ENCODE measurements at regions not wholly inside any gene's neighbourhood (a gene's known extent, or its start where the extent isn't known, plus 50 kb on each side); places are given as distances from the start of the nearest gene placed in this dataset.

DNA sequence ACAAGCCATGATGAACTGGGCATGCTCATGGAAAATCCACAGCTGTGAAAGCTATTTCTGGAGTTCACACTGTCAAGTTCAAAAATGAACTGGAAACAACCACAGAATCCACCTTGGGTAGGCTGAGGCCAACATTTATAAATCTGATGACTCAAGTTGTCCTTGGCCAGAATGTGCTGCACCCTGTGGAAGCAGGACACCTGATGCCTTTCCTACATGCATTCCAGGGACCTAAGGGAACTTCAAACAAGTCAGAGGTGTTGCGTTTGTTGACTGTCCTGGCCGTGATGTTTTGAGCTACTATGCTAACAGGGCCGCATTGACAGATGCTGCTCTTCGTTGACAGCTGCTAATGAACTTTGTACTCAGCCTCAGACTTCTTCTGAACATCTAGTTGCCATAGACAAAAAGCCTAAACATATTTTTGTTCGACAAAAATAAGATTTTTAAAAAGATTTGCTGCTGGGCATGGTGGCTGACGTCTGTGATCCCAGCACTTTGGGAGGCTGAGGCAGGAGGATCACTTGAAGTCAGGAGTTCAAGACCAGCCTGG is 127.9 kb upstream of the SLC45A1 start (continued):
- TF ChIP-seq PCBP2 (optimal IDR thresholded peaks at IDR 0.05; ENCODE audit: low read depth, low read length, poor library complexity, severe bottlenecking) (no peak), RBM39 (IDR thresholded peaks at IDR 0.05; ENCODE audit: low read depth, low read length, poor library complexity, severe bottlenecking) (no peak), ZKSCAN5 (CRISPR knock-in tag; IDR thresholded peaks at IDR 0.05) (no peak), MBNL3 (CRISPR knock-in tag; conservative IDR thresholded peaks at IDR 0.05) (no peak), ZBTB33 (CRISPR knock-in tag; IDR thresholded peaks at IDR 0.05) (peak; percentile 81), ZFP36L1 (CRISPR knock-in tag; IDR thresholded peaks at IDR 0.05) (no peak; the same call in 1 of the 2 replicates), NR2F2 (IDR thresholded peaks at IDR 0.05; ENCODE audit: borderline replicate concordance, low read depth) (peak; percentile 77), PRMT3 (CRISPR knock-in tag; IDR thresholded peaks at IDR 0.05; ENCODE audit: borderline replicate concordance, low read depth) (0 out of 2 replicates have a peak, but pooled peaks have one; percentile 53), PHF5A (CRISPR knock-in tag; IDR thresholded peaks at IDR 0.05; ENCODE audit: low read depth, unreplicated experiment) (peak; percentile 60), ZNF569 (CRISPR knock-in tag; IDR thresholded peaks at IDR 0.05; ENCODE audit: borderline replicate concordance) (no peak), ZNF251 (CRISPR knock-in tag; IDR thresholded peaks at IDR 0.05) (no peak), ZNF383 (CRISPR knock-in tag; IDR thresholded peaks at IDR 0.05; ENCODE audit: borderline replicate concordance) (no peak), ZNF292 (CRISPR knock-in tag; IDR thresholded peaks at IDR 0.05; ENCODE audit: borderline replicate concordance, low read depth) (peak; percentile 92; the same call in 1 of the 2 replicates)
- TF ChIP-seq, protein P1, sequence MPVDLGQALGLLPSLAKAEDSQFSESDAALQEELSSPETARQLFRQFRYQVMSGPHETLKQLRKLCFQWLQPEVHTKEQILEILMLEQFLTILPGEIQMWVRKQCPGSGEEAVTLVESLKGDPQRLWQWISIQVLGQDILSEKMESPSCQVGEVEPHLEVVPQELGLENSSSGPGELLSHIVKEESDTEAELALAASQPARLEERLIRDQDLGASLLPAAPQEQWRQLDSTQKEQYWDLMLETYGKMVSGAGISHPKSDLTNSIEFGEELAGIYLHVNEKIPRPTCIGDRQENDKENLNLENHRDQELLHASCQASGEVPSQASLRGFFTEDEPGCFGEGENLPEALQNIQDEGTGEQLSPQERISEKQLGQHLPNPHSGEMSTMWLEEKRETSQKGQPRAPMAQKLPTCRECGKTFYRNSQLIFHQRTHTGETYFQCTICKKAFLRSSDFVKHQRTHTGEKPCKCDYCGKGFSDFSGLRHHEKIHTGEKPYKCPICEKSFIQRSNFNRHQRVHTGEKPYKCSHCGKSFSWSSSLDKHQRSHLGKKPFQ (CRISPR knock-in tag; IDR thresholded peaks at IDR 0.05; ENCODE audit: insufficient replicate concordance) = peak; percentile 86
- TF ChIP-seq, protein P2, sequence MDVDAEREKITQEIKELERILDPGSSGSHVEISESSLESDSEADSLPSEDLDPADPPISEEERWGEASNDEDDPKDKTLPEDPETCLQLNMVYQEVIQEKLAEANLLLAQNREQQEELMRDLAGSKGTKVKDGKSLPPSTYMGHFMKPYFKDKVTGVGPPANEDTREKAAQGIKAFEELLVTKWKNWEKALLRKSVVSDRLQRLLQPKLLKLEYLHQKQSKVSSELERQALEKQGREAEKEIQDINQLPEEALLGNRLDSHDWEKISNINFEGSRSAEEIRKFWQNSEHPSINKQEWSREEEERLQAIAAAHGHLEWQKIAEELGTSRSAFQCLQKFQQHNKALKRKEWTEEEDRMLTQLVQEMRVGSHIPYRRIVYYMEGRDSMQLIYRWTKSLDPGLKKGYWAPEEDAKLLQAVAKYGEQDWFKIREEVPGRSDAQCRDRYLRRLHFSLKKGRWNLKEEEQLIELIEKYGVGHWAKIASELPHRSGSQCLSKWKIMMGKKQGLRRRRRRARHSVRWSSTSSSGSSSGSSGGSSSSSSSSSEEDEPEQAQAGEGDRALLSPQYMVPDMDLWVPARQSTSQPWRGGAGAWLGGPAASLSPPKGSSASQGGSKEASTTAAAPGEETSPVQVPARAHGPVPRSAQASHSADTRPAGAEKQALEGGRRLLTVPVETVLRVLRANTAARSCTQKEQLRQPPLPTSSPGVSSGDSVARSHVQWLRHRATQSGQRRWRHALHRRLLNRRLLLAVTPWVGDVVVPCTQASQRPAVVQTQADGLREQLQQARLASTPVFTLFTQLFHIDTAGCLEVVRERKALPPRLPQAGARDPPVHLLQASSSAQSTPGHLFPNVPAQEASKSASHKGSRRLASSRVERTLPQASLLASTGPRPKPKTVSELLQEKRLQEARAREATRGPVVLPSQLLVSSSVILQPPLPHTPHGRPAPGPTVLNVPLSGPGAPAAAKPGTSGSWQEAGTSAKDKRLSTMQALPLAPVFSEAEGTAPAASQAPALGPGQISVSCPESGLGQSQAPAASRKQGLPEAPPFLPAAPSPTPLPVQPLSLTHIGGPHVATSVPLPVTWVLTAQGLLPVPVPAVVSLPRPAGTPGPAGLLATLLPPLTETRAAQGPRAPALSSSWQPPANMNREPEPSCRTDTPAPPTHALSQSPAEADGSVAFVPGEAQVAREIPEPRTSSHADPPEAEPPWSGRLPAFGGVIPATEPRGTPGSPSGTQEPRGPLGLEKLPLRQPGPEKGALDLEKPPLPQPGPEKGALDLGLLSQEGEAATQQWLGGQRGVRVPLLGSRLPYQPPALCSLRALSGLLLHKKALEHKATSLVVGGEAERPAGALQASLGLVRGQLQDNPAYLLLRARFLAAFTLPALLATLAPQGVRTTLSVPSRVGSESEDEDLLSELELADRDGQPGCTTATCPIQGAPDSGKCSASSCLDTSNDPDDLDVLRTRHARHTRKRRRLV (CRISPR knock-in tag; IDR thresholded peaks at IDR 0.05) = no peak
- TF ChIP-seq, protein P3, sequence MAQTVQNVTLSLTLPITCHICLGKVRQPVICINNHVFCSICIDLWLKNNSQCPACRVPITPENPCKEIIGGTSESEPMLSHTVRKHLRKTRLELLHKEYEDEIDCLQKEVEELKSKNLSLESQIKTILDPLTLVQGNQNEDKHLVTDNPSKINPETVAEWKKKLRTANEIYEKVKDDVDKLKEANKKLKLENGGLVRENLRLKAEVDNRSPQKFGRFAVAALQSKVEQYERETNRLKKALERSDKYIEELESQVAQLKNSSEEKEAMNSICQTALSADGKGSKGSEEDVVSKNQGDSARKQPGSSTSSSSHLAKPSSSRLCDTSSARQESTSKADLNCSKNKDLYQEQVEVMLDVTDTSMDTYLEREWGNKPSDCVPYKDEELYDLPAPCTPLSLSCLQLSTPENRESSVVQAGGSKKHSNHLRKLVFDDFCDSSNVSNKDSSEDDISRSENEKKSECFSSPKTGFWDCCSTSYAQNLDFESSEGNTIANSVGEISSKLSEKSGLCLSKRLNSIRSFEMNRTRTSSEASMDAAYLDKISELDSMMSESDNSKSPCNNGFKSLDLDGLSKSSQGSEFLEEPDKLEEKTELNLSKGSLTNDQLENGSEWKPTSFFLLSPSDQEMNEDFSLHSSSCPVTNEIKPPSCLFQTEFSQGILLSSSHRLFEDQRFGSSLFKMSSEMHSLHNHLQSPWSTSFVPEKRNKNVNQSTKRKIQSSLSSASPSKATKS (CRISPR knock-in tag; IDR thresholded peaks at IDR 0.05) = peak; percentile 70; the same call in 1 of the 2 replicates
